ENCODE measurements at regions not wholly inside any gene's neighbourhood (a gene's known extent, or its start where the extent isn't known, plus 50 kb on each side); places are given as distances from the start of the nearest gene placed in this dataset.
"Not testable (repeated sequence)": the region's sequence is repeated elsewhere in the genome, so short reads cannot be mapped to it uniquely, and the experiment has no call there.

- DNase-seq, result no peak
Observed at GRCh38 chrX:42432552-42432951, 345.4 kb downstream of the PPP1R2C start.

GRCh38 chrX:42422961-42423360, 355.0 kb downstream of the PPP1R2C start:
- peak; percentile 0 for DNase-seq

GRCh38 chrX:42420426-42420825, 357.5 kb downstream of the PPP1R2C start:
- DNase-seq, result no peak

GRCh38 chrX:42415636-42416035, 362.3 kb downstream of the PPP1R2C start:
- DNase-seq, result no peak

GRCh38 chrX:42414057-42414456, 363.9 kb downstream of the PPP1R2C start:
- no peak for DNase-seq

GRCh38 chrX:42399632-42400024, 378.3 kb downstream of the PPP1R2C start:
- no peak for DNase-seq

- no peak for DNase-seq
Observed at GRCh38 chrX:42398967-42399631, 378.9 kb downstream of the PPP1R2C start.

- DNase-seq, result no peak
Observed at GRCh38 chrX:42396136-42396535, 381.8 kb downstream of the PPP1R2C start.

- DNase-seq, result no peak
Observed at GRCh38 chrX:42392846-42393245, 385.1 kb downstream of the PPP1R2C start.

- DNase-seq, result no peak
Observed at GRCh38 chrX:42386681-42387080, 391.3 kb downstream of the PPP1R2C start.

- DNase-seq, result no peak
Observed at GRCh38 chrX:42385730-42386129, 392.2 kb downstream of the PPP1R2C start.

GRCh38 chrX:42384956-42385355, 393.0 kb downstream of the PPP1R2C start:
- DNase-seq, result no peak

- no peak for DNase-seq
Observed at GRCh38 chrX:42378857-42379256, 399.1 kb downstream of the PPP1R2C start.

GRCh38 chrX:42375086-42375485, 402.9 kb downstream of the PPP1R2C start:
- no peak for DNase-seq

GRCh38 chrX:42366181-42366580, 411.8 kb downstream of the PPP1R2C start:
- no peak for DNase-seq

- DNase-seq, result no peak
Observed at GRCh38 chrX:42362219-42362618, 415.7 kb downstream of the PPP1R2C start.

GRCh38 chrX:42342981-42343380, 419.6 kb upstream of the CASK start:
- not testable (repeated sequence) for DNase-seq
